BE2C (cell line): ENCODE measurements at regions not wholly inside any gene's neighbourhood (a gene's known extent, or its start where the extent isn't known, plus 50 kb on each side); places are given as distances from the start of the nearest gene placed in this dataset.

Experiments
- DNase-seq: peaks from one replicate; pipeline ENCODE4 v3.0.0-alpha.2; 2020
- H3K27me3 ChIP-seq: fragments of 250-450 bp; sonication (Bioruptor Pico); 2 replicates; pipeline ENCODE4 v1.5.1; 2020; ENCODE audit warnings: mild to moderate bottlenecking
- H3K36me3 ChIP-seq: fragments of 250-450 bp; sonication (Bioruptor Pico); 2 replicates; pipeline ENCODE4 v1.5.1; 2020; ENCODE audit warnings: mild to moderate bottlenecking
- H3K4me1 ChIP-seq: fragments of 250-450 bp; sonication (Bioruptor Pico); 2 replicates; pipeline ENCODE4 v1.5.1; 2020
- H3K4me3 ChIP-seq: 2 replicates; pipeline ENCODE4 v1.5.1; 2011; ENCODE audit warnings: low read depth, low read length
- H3K9me3 ChIP-seq: fragments of 250-450 bp; sonication (Bioruptor Pico); 2 replicates; pipeline ENCODE4 v1.5.1; 2020
- CTCF ChIP-seq: IDR thresholded peaks from 2 replicates; pipeline ENCODE4 v1.5.1; 2012; ENCODE audit warnings: mild to moderate bottlenecking, low read depth, low read length

- TF ChIP-seq CTCF = no peak
- H3K36me3 ChIP-seq = no peaks in the 10 kb centered on the region
- no peaks in the 10 kb centered on the region; the same call in 1 of the 2 replicates for H3K9me3 ChIP-seq
- H3K27me3 ChIP-seq = no peaks in the 10 kb centered on the region
- no peak overlapping the region for H3K4me3 ChIP-seq
- H3K4me1 ChIP-seq = no peaks in the 10 kb centered on the region
- DNase-seq = no peak
These were observed 740.0 kb upstream of the TMEM132C start for GRCh38 chr12:127526925-127527324.

- DNase-seq = no peak
- no peak for TF ChIP-seq CTCF
- H3K36me3 ChIP-seq = no peaks in the 10 kb centered on the region
- H3K4me3 ChIP-seq = no peak overlapping the region
- H3K9me3 ChIP-seq = no peaks in the 10 kb centered on the region; the same call in 1 of the 2 replicates
- H3K4me1 ChIP-seq = no peaks in the 10 kb centered on the region
- H3K27me3 ChIP-seq = no peaks in the 10 kb centered on the region
These were observed 738.4 kb upstream of the TMEM132C start for GRCh38 chr12:127528551-127528950.

GRCh38 chr12:127531542-127531941 is 735.4 kb upstream of the TMEM132C start:
- no peaks in the 10 kb centered on the region for H3K4me1 ChIP-seq
- no peak for DNase-seq
- H3K4me3 ChIP-seq = no peak overlapping the region
- no peaks in the 10 kb centered on the region for H3K27me3 ChIP-seq
- no peak for TF ChIP-seq CTCF
- H3K9me3 ChIP-seq = no peaks in the 10 kb centered on the region; the same call in 1 of the 2 replicates
- no peaks in the 10 kb centered on the region for H3K36me3 ChIP-seq

GRCh38 chr12:127533353-127533752 is 733.6 kb upstream of the TMEM132C start:
- Histone ChIP-seq H3K4me3 (no peak overlapping the region), H3K27me3 (no peaks in the 10 kb centered on the region), H3K4me1 (no peaks in the 10 kb centered on the region), H3K9me3 (no peaks in the 10 kb centered on the region), H3K36me3 (no peaks in the 10 kb centered on the region)
- no peak for TF ChIP-seq CTCF
- DNase-seq = no peak

- no peaks in the 10 kb centered on the region for H3K4me1 ChIP-seq
- no peaks in the 10 kb centered on the region for H3K9me3 ChIP-seq
- DNase-seq = no peak
- H3K27me3 ChIP-seq = no peaks in the 10 kb centered on the region
- no peaks in the 10 kb centered on the region for H3K36me3 ChIP-seq
- no peak for TF ChIP-seq CTCF
- H3K4me3 ChIP-seq = no peak overlapping the region
These were observed 730.0 kb upstream of the TMEM132C start for GRCh38 chr12:127536833-127537428.

- DNase-seq = no peak
- H3K27me3 ChIP-seq = no peaks in the 10 kb centered on the region
- no peak for TF ChIP-seq CTCF
- no peaks in the 10 kb centered on the region for H3K4me1 ChIP-seq
- no peaks in the 10 kb centered on the region for H3K36me3 ChIP-seq
- H3K9me3 ChIP-seq = no peaks in the 10 kb centered on the region; the same call in 1 of the 2 replicates
- no peak overlapping the region for H3K4me3 ChIP-seq
These were observed 728.7 kb upstream of the TMEM132C start for GRCh38 chr12:127538316-127538715.
